Natural killer cell (primary cell): ENCODE measurements at regions not wholly inside any gene's neighbourhood (a gene's known extent, or its start where the extent isn't known, plus 50 kb on each side); places are given as distances from the start of the nearest gene placed in this dataset.

ENCODE experiments used
- ATAC-seq, 3 donors: fragments of 150-1000 bp in 2 of 3; fragments of 200-7000 bp in 1 of 3; cut with Tn5 transposase; 1 replicate in 1 of 3; 2 replicates in 2 of 3; pipeline ENCODE4 v1.10.0; 2021; ENCODE audit warnings: mild to moderate bottlenecking in 2 of 3, moderate library complexity in 2 of 3
- DNase-seq, 2 donors: peaks; one replicate each; pipeline versions ENCODE4 v3.0.0 to v3.0.0-alpha.2; 2013 to 2021; ENCODE audit warnings: mixed read lengths in 1 of 2
- H3K27ac ChIP-seq: one replicate; pipeline ENCODE4 v1.5.1; 2013; ENCODE audit warnings: mild to moderate bottlenecking, low read length
- H3K27me3 ChIP-seq: one replicate; pipeline ENCODE4 v1.6.1; 2013; ENCODE audit warnings: low read length; ENCODE audit not compliant: control insufficient read depth, insufficient read depth
- H3K36me3 ChIP-seq: one replicate; pipeline ENCODE4 v1.6.1; 2013; ENCODE audit warnings: low read length; ENCODE audit not compliant: control insufficient read depth, insufficient read depth
- H3K4me1 ChIP-seq: one replicate; pipeline ENCODE4 v1.6.1; 2013; ENCODE audit warnings: low read length; ENCODE audit not compliant: control insufficient read depth, insufficient read depth
- H3K4me3 ChIP-seq: one replicate; pipeline ENCODE4 v1.5.1; 2013; ENCODE audit warnings: low read length
- H3K9me3 ChIP-seq: one replicate; pipeline ENCODE4 v1.6.1; 2013; ENCODE audit warnings: low read length; ENCODE audit not compliant: control insufficient read depth, insufficient read depth
- H3K27ac Mint-ChIP-seq, 2 donors: one replicate each; pipeline ENCODE4 v1.8.0; 2022; ENCODE audit warnings: mild to moderate bottlenecking in 2 of 2, mixed read lengths in 2 of 2, moderate library complexity in 1 of 2
- H3K27me3 Mint-ChIP-seq, 2 donors: one replicate each; pipeline ENCODE4 v1.8.0; 2022; ENCODE audit warnings: low read depth in 2 of 2, mixed read lengths in 2 of 2
- H3K36me3 Mint-ChIP-seq: one replicate; pipeline ENCODE4 v1.8.0; 2022; ENCODE audit warnings: mixed read lengths
- H3K4me1 Mint-ChIP-seq, 2 donors: one replicate each; pipeline ENCODE4 v1.8.0; 2022; ENCODE audit warnings: mixed read lengths in 2 of 2
- H3K4me3 Mint-ChIP-seq: one replicate; pipeline ENCODE4 v1.8.0; 2022; ENCODE audit warnings: mild to moderate bottlenecking, moderate library complexity, mixed read lengths
- H3K9me3 Mint-ChIP-seq, 2 donors: one replicate each; pipeline ENCODE4 v1.8.0; 2022; ENCODE audit warnings: mixed read lengths in 2 of 2
- CTCF ChIP-seq: fragments of 200-600 bp; IDR thresholded peaks from one replicate; pipeline ENCODE4 v1.8.0; 2022; ENCODE audit warnings: antibody characterized with exemption
- WGBS: methylation state at CpG from one replicate; pipeline ENCODE4 v1.1.7; 2013; ENCODE audit warnings: missing lambda C conversion rate; ENCODE audit not compliant: insufficient coverage; 5-methylcytosine and 5-hydroxymethylcytosine counted together
- intact Hi-C: fragments of 100-400 bp; cut with micrococcal nuclease; formaldehyde crosslinking; loops from one replicate; pipeline ENCODE4 v1.14.2; 2022

DNA sequence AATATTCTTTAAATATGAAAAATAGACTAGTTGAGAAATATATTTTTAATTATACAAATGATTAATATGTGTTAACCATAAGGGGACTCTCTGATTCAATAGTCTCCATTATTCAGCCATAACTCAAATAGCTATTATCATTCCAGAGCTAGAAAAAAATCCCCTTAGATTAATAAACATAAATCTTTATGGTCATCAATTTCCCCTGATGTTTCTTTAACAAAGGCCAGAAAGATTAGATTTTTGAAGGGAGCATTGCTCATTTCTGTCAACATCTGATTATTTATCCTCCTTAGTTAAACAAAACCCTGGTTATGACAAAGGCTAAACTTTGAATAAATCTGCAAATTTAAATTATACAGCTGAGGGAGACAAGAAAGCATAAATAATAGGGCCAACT lies 215.7 kb downstream of the PLA2G4A start:
- H3K27ac Mint-ChIP-seq = no peak overlapping the region
- intact Hi-C loops = no loop called here
- Histone ChIP-seq H3K27ac (no peak overlapping the region), H3K4me3 (no peak overlapping the region), H3K36me3 (no peaks in the 10 kb centered on the region), H3K4me1 (no peaks in the 10 kb centered on the region), H3K27me3 (no peaks in the 10 kb centered on the region), H3K9me3 (no peaks in the 10 kb centered on the region)
- ATAC-seq (no peak), DNase-seq (no peak)
- H3K36me3 Mint-ChIP-seq = no peaks in the 10 kb centered on the region
- no peak for TF ChIP-seq CTCF
- no peak overlapping the region for H3K4me3 Mint-ChIP-seq
- H3K9me3 Mint-ChIP-seq = peaks cover 3 to 4% of the 10 kb centered on the region in 2 donors
- H3K27me3 Mint-ChIP-seq = no peaks in the 10 kb centered on the region
- no peaks in the 10 kb centered on the region for H3K4me1 Mint-ChIP-seq

GRCh38 chr1:187045371-187045770 lies 216.6 kb downstream of the PLA2G4A start:
- TF ChIP-seq CTCF = no peak
- 89% methylated on average over 4 of the region's 4 CpGs for WGBS
- no peaks in the 10 kb centered on the region for H3K9me3 ChIP-seq
- no peaks in the 10 kb centered on the region for H3K4me1 Mint-ChIP-seq
- no peak overlapping the region for H3K27ac Mint-ChIP-seq
- H3K36me3 Mint-ChIP-seq = no peaks in the 10 kb centered on the region
- H3K4me1 ChIP-seq = no peaks in the 10 kb centered on the region
- no peak overlapping the region for H3K27ac ChIP-seq
- H3K36me3 ChIP-seq = no peaks in the 10 kb centered on the region
- ATAC-seq = no peak
- no peaks in the 10 kb centered on the region for H3K27me3 Mint-ChIP-seq
- no peaks in the 10 kb centered on the region for H3K27me3 ChIP-seq
- H3K9me3 Mint-ChIP-seq = peaks cover 3 to 4% of the 10 kb centered on the region in 2 donors
- H3K4me3 Mint-ChIP-seq = no peak overlapping the region
- DNase-seq = no peak
- no peak overlapping the region for H3K4me3 ChIP-seq
- intact Hi-C loops = no loop called here

- intact Hi-C loops = no loop called here
- H3K4me1 ChIP-seq = no peaks in the 10 kb centered on the region
- Mint-ChIP-seq H3K9me3 (peaks cover 3 to 4% of the 10 kb centered on the region in 2 donors), H3K36me3 (no peaks in the 10 kb centered on the region), H3K27ac (no peak overlapping the region), H3K4me1 (no peaks in the 10 kb centered on the region), H3K27me3 (no peaks in the 10 kb centered on the region), H3K4me3 (no peak overlapping the region)
- DNase-seq = no peak
- H3K27ac ChIP-seq = no peak overlapping the region
- no peak for ATAC-seq
- H3K36me3 ChIP-seq = no peaks in the 10 kb centered on the region
- 93% methylated on average over 5 of the region's 5 CpGs for WGBS
- no peaks in the 10 kb centered on the region for H3K27me3 ChIP-seq
- TF ChIP-seq CTCF = no peak
- no peak overlapping the region for H3K4me3 ChIP-seq
- H3K9me3 ChIP-seq = no peaks in the 10 kb centered on the region
Measured at GRCh38 chr1:187046293-187046692, 217.5 kb downstream of the PLA2G4A start.

DNA sequence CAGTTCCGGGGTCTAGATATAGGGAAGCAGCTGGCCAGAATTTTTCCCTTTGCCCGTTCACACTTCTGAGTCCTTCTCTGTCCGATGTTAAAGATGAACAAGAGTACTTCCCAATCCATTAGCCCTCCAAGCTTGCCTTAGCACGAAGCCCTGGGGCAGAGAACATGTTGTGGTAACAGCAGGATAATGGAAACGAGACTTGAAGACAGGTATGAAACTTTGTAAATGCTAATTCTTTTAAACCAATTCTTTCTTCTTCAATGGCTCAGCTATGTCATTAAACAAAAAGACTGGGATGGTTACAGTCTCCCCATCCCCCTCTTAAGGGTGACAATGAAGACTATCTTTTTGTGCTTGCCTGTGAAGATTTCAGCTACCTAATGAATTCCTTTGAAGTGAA lies 218.5 kb downstream of the PLA2G4A start:
- no peak for TF ChIP-seq CTCF
- intact Hi-C loops = no loop called here
- Mint-ChIP-seq H3K9me3 (peaks cover 3 to 4% of the 10 kb centered on the region in 2 donors), H3K27ac (no peak overlapping the region), H3K27me3 (no peaks in the 10 kb centered on the region), H3K4me3 (no peak overlapping the region), H3K4me1 (no peaks in the 10 kb centered on the region), H3K36me3 (no peaks in the 10 kb centered on the region)
- Histone ChIP-seq H3K9me3 (no peaks in the 10 kb centered on the region), H3K4me3 (no peak overlapping the region), H3K27me3 (no peaks in the 10 kb centered on the region), H3K4me1 (no peaks in the 10 kb centered on the region), H3K27ac (no peak overlapping the region), H3K36me3 (no peaks in the 10 kb centered on the region)
- WGBS = 91% methylated on average over 5 of the region's 5 CpGs
- ATAC-seq (no peak), DNase-seq (no peak)
